ENCODE measurements at regions not wholly inside any gene's neighbourhood (a gene's known extent, or its start where the extent isn't known, plus 50 kb on each side); places are given as distances from the start of the nearest gene placed in this dataset.

DNA sequence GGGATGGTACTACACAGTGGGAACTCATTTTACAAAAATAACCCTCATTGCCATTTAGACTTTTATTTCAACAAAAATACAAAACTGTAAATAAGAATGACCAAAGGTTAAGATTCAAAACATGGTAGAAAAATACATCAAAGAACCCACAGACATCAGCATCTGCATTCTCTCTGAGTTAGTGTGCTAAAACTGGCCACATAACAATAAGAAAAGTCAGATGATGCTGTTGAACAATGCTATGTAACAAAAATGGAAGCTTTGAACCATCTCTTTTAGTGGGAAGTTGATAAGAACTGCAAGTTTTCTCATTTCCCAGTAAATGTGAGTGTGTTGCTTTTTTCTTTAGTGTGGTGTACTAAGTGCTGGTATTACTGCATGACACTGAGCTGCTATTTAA is 888.4 kb upstream of the EPHA5 start:
- Histone ChIP-seq H3K27ac (ENCODE audit: extremely low read length, insufficient read depth, low read length) (no peak overlapping the region), H3K9ac (ENCODE audit: insufficient read depth, low read depth, low read length) (no peak overlapping the region), H2AFZ (ENCODE audit: low read length) (no peak overlapping the region), H3K4me3 (replicated peaks in 1 of 3; ENCODE audit: insufficient read depth in 1 of 3, low read depth in 2 of 3, low read length in 3 of 3) (no peak overlapping the region), H3K9me3 (ENCODE audit: low read length) (no peaks in the 10 kb centered on the region), H3K4me2 (ENCODE audit: low read depth, low read length) (no peak overlapping the region), H3K4me1 (ENCODE audit: insufficient read depth, low read length) (no peaks in the 10 kb centered on the region), H3K79me2 (ENCODE audit: insufficient read depth, low read length) (no peaks in the 10 kb centered on the region), H3K36me3 (replicated peaks in 1 of 2; ENCODE audit: control insufficient read depth in 1 of 2, insufficient read depth in 2 of 2, low read length in 2 of 2) (no peaks in the 10 kb centered on the region), H4K20me1 (ENCODE audit: insufficient read depth, low read length) (no peaks in the 10 kb centered on the region), H3K27me3 (ENCODE audit: control insufficient read depth in 1 of 2, insufficient read depth in 2 of 2, low read length in 2 of 2) (no peaks in the 10 kb centered on the region)
- intact Hi-C loops (cut with micrococcal nuclease; ENCODE audit: unreplicated experiment) (no loop called here), in situ Hi-C loops (cut with HindIII; ENCODE audit: extremely low pct_ligation_motif_present, low pct_unique_long_range_greater_than_20kb) (no loop called here)
- BruUV-seq (replicated peaks): no TSS peak
- no peak for DNase-seq (ENCODE audit: low spot score)
- FAIRE-seq: no peak
- TF ChIP-seq ZNF101 (CRISPR knock-in tag; IDR thresholded peaks at IDR 0.05; ENCODE audit: borderline replicate concordance, low read depth): no peak
- no peak for TF ChIP-seq ISX (CRISPR knock-in tag; conservative IDR thresholded peaks at IDR 0.05)
- no peak for TF ChIP-seq ZNF326 (CRISPR knock-in tag; IDR thresholded peaks at IDR 0.05; ENCODE audit: borderline replicate concordance)
- no peak for TF ChIP-seq CCDC6 (CRISPR knock-in tag; IDR thresholded peaks at IDR 0.05)
- CTCF ChIA-PET (ENCODE audit: low intra/inter-chr PET ratio, low total read pairs): no interaction called here
- POLR2A ChIA-PET: no interaction called here
- no peak for ATAC-seq

GRCh38 chr4:66556651-66557278 is 886.5 kb upstream of the EPHA5 start:
- BruUV-seq (replicated peaks): no TSS peak
- CTCF ChIA-PET (ENCODE audit: low intra/inter-chr PET ratio, low total read pairs): no interaction called here

More at GRCh38 chr4:66556651-66557278, 886.5 kb upstream of the EPHA5 start:
- peaks cover 5% of the 10 kb centered on the region for H3K9me3 ChIP-seq (ENCODE audit: low read length)
- intact Hi-C loops (cut with micrococcal nuclease; ENCODE audit: unreplicated experiment) (no loop called here), in situ Hi-C loops (cut with HindIII; ENCODE audit: extremely low pct_ligation_motif_present, low pct_unique_long_range_greater_than_20kb) (no loop called here)
- H3K27me3 ChIP-seq (ENCODE audit: control insufficient read depth in 1 of 2, insufficient read depth in 2 of 2, low read length in 2 of 2): no peaks in the 10 kb centered on the region
- POLR2A ChIA-PET: no interaction called here
- H3K36me3 ChIP-seq (replicated peaks in 1 of 2; ENCODE audit: control insufficient read depth in 1 of 2, insufficient read depth in 2 of 2, low read length in 2 of 2): no peaks in the 10 kb centered on the region
- TF ChIP-seq, protein P1, sequence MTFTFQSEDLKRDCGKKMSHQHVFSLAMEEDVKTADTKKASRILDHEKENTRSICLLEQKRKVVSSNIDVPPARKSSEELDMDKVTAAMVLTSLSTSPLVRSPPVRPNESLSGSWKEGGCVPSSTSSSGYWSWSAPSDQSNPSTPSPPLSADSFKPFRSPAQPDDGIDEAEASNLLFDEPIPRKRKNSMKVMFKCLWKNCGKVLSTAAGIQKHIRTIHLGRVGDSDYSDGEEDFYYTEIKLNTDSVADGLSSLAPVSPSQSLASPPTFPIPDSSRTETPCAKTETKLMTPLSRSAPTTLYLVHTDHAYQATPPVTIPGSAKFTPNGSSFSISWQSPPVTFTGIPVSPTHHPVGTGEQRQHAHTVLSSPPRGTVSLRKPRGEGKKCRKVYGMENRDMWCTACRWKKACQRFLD (CRISPR knock-in tag; IDR thresholded peaks at IDR 0.05; ENCODE audit: borderline replicate concordance): no peak
- no peak overlapping the region for H2AFZ ChIP-seq (ENCODE audit: low read length)
- no peak overlapping the region for H3K9ac ChIP-seq (ENCODE audit: insufficient read depth, low read depth, low read length)
- H3K4me1 ChIP-seq (ENCODE audit: insufficient read depth, low read length): no peaks in the 10 kb centered on the region
- no peak overlapping the region for H3K27ac ChIP-seq (ENCODE audit: extremely low read length, insufficient read depth, low read length)
- WGBS (ENCODE audit: low lambda C conversion rate): 59% methylated on average over 6 of the region's 10 CpGs
- no peak for ATAC-seq
- DNase-seq (ENCODE audit: low spot score): no peak
- H4K20me1 ChIP-seq (ENCODE audit: insufficient read depth, low read length): no peaks in the 10 kb centered on the region
- FAIRE-seq: no peak
- no peak overlapping the region for H3K4me3 ChIP-seq (replicated peaks in 1 of 3; ENCODE audit: insufficient read depth in 1 of 3, low read depth in 2 of 3, low read length in 3 of 3)
- H3K4me2 ChIP-seq (ENCODE audit: low read depth, low read length): no peak overlapping the region
- H3K79me2 ChIP-seq (ENCODE audit: insufficient read depth, low read length): no peaks in the 10 kb centered on the region

All from HepG2 (cell line).